OCI-LY3 (cell line): ENCODE measurements at regions not wholly inside any gene's neighbourhood (a gene's known extent, or its start where the extent isn't known, plus 50 kb on each side); places are given as distances from the start of the nearest gene placed in this dataset.

Experiments
- EZH2phosphoT487 ChIP-seq: fragments of 200-600 bp; shearing (Covaris generic); IDR thresholded peaks from 2 replicates; pipeline ENCODE4 v1.6.1; 2018; ENCODE audit warnings: antibody characterized with exemption, mixed run types, low read depth
- TF ChIP-seq, protein P1 (sequence below): fragments of 200-600, 300-600 bp; sonication (generic); IDR thresholded peaks from 2 replicates; pipeline ENCODE4 v1.5.1; 2014; ENCODE audit warnings: antibody characterized with exemption, low read length, low read depth

DNA sequence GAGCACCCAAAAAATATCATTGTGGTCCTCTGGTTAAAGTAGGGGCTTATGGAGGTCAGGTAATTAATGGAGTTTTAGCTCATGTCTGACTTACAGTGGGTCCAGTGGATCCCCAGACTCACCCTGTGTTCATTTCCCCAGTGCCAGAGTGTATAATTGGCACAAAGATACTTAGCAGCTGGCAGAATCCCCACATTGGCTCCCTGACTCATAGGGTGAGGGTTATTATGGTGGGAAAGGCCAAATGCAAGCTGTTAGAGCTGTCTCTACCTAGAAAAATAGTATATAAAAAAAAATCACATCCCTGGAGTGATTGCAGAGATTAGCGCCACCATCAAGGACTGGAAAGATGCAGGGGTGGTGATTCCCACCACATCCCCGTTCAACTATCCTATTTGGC lies 1067.6 kb upstream of the ACVR2A start:
- TF ChIP-seq, protein P1, sequence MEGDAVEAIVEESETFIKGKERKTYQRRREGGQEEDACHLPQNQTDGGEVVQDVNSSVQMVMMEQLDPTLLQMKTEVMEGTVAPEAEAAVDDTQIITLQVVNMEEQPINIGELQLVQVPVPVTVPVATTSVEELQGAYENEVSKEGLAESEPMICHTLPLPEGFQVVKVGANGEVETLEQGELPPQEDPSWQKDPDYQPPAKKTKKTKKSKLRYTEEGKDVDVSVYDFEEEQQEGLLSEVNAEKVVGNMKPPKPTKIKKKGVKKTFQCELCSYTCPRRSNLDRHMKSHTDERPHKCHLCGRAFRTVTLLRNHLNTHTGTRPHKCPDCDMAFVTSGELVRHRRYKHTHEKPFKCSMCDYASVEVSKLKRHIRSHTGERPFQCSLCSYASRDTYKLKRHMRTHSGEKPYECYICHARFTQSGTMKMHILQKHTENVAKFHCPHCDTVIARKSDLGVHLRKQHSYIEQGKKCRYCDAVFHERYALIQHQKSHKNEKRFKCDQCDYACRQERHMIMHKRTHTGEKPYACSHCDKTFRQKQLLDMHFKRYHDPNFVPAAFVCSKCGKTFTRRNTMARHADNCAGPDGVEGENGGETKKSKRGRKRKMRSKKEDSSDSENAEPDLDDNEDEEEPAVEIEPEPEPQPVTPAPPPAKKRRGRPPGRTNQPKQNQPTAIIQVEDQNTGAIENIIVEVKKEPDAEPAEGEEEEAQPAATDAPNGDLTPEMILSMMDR = no peak
- no peak for TF ChIP-seq EZH2phosphoT487
